Hematopoietic multipotent progenitor cell treated with erythropoietin and hydrocortisone succinate and interleukin-3 and kit ligand, for 6 days (in vitro differentiated cells): ENCODE measurements at regions not wholly inside any gene's neighbourhood (a gene's known extent, or its start where the extent isn't known, plus 50 kb on each side); places are given as distances from the start of the nearest gene placed in this dataset.
"Not testable (repeated sequence)": the region's sequence is repeated elsewhere in the genome, so short reads cannot be mapped to it uniquely, and the experiment has no call there.

ENCODE experiments used
- DNase-seq: peaks from one replicate; pipeline ENCODE4 v3.0.0-alpha.2; 2015

DNA sequence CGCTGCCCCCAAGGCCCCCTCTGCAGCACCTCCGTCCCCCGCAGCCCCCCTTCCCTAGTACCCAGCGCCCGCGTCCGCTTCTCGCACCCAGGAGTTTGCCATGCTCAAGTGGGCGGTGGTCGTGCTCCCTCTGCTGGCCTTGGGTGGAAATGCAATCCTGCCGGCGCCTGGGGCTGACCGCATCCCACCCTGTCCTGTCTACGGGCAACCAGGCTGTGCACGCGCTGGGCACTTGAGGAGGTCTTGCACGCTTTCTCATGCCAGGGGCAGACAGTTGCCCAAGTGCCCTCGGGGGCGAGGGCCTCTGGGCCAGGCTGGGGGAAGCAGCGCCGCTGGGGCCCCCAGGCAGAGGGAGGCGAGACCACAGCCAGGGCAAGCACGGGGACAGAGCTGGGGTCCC lies 1450.7 kb upstream of the TPTE start:
- DNase-seq = not testable (repeated sequence)

DNA sequence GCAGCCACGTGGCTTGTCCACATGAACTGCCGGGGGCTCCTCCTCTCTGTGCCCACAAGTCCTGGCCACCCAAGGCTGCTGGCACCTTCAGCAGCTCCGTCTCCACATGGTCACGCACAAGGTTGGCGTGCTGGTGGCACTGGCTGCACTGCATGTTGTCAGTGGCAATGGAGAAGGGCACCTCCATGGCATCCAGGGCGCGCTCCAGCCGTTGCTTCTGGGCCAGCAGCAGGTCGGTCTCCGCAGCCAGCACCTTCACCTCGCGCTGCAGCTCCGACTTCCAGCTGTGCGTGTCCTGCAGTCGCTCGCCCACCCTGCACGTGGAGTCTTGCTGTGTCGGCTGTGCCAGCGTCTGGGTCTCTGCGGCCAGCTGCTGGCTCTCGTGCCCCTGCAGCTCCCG lies 1448.4 kb upstream of the TPTE start:
- DNase-seq = not testable (repeated sequence)

DNA sequence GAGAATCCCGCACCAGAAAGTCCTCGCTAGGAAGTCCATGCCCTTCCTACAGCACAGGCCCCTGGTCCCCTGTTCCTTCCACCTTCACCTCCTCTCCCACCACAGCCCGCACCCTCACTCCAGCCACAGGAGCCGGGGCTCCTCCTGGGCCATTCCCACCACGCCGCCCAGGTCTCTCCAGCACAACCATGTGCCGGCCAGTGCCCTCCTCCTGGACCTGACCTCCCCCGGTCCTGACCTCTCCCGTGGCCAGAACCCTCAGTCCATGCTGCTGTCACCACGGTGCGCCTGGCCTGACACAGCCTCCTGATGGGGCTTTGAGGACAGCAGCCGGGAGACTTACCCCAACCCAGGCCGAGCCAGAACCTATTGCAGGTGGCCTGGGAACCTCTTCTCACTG lies 1446.6 kb upstream of the TPTE start:
- not testable (repeated sequence) for DNase-seq

DNA sequence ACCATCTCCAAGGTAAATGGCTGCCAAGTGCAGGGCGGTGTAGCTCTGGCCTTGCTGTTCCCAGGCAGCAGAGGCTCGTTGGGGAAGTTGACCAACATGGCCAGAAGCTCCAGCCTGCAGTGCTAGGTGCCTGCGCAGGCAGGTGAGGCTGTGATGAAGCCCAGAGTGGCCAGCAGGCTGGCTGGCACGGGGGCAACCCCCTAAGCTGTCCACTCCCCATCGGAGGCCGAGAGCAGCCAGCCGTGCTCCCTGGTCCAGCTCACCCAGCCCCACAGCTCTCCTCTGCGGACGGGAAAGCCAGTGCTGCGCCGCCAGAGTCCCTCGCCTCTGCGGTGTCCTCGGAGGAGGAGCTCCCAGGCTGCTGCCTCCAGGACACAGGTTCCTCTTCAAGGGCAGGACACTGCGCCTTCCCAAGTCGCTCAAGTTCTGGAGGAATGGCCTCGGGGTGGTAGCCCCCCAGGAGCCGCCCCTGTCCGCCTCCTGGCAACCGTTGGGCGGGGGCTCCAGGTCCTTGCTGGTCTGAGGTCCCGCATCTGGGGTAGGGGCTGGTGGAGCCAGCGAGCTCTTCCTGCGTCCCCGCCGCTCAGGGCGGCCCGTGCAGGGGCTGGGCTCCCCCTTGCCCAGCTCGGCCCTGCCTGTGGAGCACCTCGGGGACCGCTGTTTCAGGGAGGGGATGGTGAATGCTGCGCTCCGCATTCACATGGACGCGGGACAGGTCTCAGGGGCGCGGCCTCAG lies 1438.1 kb upstream of the TPTE start:
- not testable (repeated sequence) for DNase-seq

DNA sequence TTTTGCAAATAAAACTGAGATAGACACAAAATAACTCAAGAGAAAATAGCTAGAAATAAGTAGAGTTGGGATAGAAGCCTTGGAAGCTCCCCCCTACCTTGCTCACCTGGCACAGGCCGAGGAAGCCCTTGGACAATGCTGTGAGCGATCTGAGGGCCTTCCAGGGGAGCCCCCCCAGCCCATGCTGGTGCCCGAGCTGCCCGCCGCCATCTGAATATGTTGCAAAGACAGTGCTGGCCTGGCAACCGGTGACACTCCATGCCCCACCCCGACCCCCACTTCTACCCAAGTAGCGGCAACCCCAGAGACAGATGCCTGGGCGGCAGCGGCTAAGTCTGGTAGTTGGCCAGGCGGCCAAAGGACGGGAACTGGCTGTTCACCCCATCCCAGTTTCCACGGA lies 1435.1 kb upstream of the TPTE start:
- not testable (repeated sequence) for DNase-seq

DNA sequence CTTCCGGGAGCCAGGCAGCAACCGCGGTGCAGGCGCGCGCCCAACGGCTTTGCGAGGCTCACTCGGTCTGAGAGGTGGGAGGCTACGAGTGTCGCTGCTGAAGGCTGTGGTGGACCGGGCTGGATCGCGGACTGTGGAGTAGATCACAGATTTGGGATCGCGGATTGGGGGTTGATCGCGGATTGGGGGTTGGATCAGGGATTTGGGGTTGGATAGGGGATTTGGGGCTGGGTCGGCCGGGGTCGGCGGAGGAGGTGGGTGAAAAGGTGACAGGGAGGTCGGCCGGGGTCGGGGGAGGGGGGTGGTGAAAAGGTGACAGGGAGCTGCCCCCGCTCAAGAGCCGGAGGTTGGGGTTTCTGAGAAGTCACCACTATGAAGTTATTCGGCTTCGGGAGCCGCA lies 1433.6 kb upstream of the TPTE start:
- not testable (repeated sequence) for DNase-seq

DNA sequence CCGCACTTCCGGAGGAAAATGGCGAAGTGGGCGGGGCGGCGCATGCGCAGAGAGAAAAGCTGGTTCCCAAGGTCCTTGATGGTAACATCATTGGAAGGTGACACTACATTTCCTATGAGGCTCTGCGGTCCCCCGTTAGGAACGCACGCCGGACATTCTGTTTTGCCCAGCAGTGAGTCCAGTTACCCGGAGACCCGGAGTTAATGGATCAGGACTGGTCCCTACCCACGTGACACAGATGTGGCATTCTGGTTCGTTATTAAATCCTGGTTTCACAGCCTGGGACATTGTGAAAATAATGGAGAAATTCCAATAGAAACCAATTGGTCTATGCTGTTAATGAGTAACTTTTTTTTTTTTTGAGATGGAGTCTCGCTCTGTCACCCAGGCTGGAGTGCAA lies 1391.6 kb upstream of the TPTE start:
- DNase-seq = not testable (repeated sequence)

DNA sequence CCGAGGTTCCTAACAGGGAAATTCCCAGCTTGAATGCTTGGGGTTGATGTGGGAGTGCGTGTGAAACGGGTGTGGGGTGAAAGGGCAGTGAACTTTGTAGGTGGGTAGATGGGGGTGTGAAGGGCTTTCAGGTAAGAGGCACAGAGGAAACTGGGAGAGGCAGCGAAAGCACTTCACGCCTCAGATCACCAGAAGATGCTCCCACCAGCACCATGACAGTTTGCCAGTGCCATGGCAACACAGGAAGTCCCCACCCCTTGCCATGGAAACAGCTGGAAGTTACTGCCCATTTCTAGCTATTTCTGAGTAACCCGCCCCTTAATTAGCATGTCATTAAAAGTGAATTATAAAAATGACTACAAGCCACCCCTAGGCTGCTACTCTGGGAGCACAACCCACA lies 1390.6 kb upstream of the TPTE start:
- DNase-seq = not testable (repeated sequence)
